ENCODE measurements at regions not wholly inside any gene's neighbourhood (a gene's known extent, or its start where the extent isn't known, plus 50 kb on each side); places are given as distances from the start of the nearest gene placed in this dataset.

- TF ChIP-seq CTCF (conservative IDR thresholded peaks at IDR 0.05) (no peak), ZFX (IDR thresholded peaks at IDR 0.05) (no peak)
- no peak overlapping the region for H3K27ac ChIP-seq
Observed at GRCh38 chr6:16968101-16968500, 133.7 kb upstream of the STMND1 start.

GRCh38 chr6:16967470-16967817, 134.4 kb upstream of the STMND1 start:
- TF ChIP-seq ZFX (IDR thresholded peaks at IDR 0.05) (no peak), CTCF (conservative IDR thresholded peaks at IDR 0.05) (no peak)
- H3K27ac ChIP-seq, result no peak overlapping the region

- no peak for TF ChIP-seq CTCF (conservative IDR thresholded peaks at IDR 0.05)
- no peak for TF ChIP-seq ZFX (IDR thresholded peaks at IDR 0.05)
- no peak overlapping the region for H3K27ac ChIP-seq
Observed at GRCh38 chr6:16966791-16967469, 134.9 kb upstream of the STMND1 start.

DNA sequence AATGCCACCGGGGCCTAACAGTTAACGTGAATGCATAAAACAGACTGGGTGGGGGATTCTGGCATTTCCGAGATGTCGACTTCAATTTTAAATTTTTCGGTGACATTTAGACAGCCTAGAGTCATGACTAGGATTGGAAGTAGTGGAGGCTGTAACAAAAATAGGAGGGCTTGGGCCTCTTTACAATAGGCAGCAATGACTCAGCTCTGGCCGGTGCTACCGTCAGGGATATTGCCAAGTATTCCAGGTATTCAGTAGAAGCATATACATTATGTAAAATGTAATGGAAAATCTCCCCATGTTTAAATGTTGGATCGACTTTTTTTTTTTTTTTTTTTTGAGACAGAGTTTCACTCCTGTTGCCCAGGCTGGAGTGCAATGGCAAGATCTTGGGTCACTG, 136.2 kb upstream of the STMND1 start:
- no peak overlapping the region for H3K27ac ChIP-seq
- TF ChIP-seq ZFX (IDR thresholded peaks at IDR 0.05) (no peak), CTCF (conservative IDR thresholded peaks at IDR 0.05) (no peak)

- H3K27ac ChIP-seq, result no peak overlapping the region
- TF ChIP-seq CTCF (conservative IDR thresholded peaks at IDR 0.05), result peak; percentile 97
- no peak for TF ChIP-seq ZFX (IDR thresholded peaks at IDR 0.05)
Observed at GRCh38 chr6:16964553-16965499, 137.0 kb upstream of the STMND1 start.

GRCh38 chr6:16961577-16961976, 140.3 kb upstream of the STMND1 start:
- no peak overlapping the region for H3K27ac ChIP-seq
- TF ChIP-seq ZFX (IDR thresholded peaks at IDR 0.05) (no peak), CTCF (conservative IDR thresholded peaks at IDR 0.05) (no peak)

GRCh38 chr6:16959789-16960188, 142.1 kb upstream of the STMND1 start:
- no peak for TF ChIP-seq CTCF (conservative IDR thresholded peaks at IDR 0.05)
- no peak for TF ChIP-seq ZFX (IDR thresholded peaks at IDR 0.05)
- no peak overlapping the region for H3K27ac ChIP-seq
